NB4 (cell line): ENCODE measurements at regions not wholly inside any gene's neighbourhood (a gene's known extent, or its start where the extent isn't known, plus 50 kb on each side); places are given as distances from the start of the nearest gene placed in this dataset.

ENCODE experiments used
- MAX ChIP-seq: IDR thresholded peaks from 2 replicates; pipeline ENCODE4 v1.6.1; 2011; ENCODE audit warnings: low read depth, low read length
- POLR2A ChIP-seq: IDR thresholded peaks from 2 replicates; pipeline ENCODE4 v1.6.1; 2011; ENCODE audit warnings: mild to moderate bottlenecking; ENCODE audit not compliant: insufficient read length; ENCODE audit errors: extremely low read depth
- TF ChIP-seq, protein P1 (sequence below): IDR thresholded peaks from one replicate; pipeline ENCODE4 v1.5.1; 2012; ENCODE audit warnings: low read depth, low read length

GRCh38 chr4:158007566-158007965, 165.3 kb downstream of the GASK1B start:
- TF ChIP-seq, protein P1, sequence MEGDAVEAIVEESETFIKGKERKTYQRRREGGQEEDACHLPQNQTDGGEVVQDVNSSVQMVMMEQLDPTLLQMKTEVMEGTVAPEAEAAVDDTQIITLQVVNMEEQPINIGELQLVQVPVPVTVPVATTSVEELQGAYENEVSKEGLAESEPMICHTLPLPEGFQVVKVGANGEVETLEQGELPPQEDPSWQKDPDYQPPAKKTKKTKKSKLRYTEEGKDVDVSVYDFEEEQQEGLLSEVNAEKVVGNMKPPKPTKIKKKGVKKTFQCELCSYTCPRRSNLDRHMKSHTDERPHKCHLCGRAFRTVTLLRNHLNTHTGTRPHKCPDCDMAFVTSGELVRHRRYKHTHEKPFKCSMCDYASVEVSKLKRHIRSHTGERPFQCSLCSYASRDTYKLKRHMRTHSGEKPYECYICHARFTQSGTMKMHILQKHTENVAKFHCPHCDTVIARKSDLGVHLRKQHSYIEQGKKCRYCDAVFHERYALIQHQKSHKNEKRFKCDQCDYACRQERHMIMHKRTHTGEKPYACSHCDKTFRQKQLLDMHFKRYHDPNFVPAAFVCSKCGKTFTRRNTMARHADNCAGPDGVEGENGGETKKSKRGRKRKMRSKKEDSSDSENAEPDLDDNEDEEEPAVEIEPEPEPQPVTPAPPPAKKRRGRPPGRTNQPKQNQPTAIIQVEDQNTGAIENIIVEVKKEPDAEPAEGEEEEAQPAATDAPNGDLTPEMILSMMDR = no peak
- TF ChIP-seq POLR2A (no peak), MAX (no peak)
